ENCODE measurements at regions not wholly inside any gene's neighbourhood (a gene's known extent, or its start where the extent isn't known, plus 50 kb on each side); places are given as distances from the start of the nearest gene placed in this dataset.

DNA sequence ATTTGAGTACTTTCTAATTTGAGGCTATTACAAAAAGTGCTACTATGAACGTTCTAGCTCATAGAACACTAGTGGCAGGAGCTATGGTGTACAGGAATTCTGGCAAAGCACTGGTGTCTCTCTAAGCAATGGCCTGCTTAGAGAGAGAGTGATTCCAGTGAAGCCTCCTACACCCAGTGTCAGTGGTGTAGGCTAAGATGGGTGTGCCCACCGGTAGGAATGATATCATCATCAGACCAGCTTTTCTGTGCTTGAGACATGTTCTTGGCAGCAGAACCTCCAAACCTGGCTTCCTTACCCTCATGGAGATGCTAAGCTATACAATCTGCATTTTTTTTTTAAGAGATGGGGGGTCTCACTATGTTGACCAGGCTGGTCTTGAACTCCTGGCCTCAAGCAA lies 370.3 kb downstream of the SOX9 start (continued):
- TF ChIP-seq ATF3 (IDR thresholded peaks at IDR 0.05): no peak
- TF ChIP-seq, protein P1, sequence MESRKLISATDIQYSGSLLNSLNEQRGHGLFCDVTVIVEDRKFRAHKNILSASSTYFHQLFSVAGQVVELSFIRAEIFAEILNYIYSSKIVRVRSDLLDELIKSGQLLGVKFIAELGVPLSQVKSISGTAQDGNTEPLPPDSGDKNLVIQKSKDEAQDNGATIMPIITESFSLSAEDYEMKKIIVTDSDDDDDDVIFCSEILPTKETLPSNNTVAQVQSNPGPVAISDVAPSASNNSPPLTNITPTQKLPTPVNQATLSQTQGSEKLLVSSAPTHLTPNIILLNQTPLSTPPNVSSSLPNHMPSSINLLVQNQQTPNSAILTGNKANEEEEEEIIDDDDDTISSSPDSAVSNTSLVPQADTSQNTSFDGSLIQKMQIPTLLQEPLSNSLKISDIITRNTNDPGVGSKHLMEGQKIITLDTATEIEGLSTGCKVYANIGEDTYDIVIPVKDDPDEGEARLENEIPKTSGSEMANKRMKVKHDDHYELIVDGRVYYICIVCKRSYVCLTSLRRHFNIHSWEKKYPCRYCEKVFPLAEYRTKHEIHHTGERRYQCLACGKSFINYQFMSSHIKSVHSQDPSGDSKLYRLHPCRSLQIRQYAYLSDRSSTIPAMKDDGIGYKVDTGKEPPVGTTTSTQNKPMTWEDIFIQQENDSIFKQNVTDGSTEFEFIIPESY (IDR thresholded peaks at IDR 0.05): no peak
- TF ChIP-seq JUND (IDR thresholded peaks at IDR 0.05): no peak
- no peak for TF ChIP-seq FOXA1 (IDR thresholded peaks at IDR 0.05)

DNA sequence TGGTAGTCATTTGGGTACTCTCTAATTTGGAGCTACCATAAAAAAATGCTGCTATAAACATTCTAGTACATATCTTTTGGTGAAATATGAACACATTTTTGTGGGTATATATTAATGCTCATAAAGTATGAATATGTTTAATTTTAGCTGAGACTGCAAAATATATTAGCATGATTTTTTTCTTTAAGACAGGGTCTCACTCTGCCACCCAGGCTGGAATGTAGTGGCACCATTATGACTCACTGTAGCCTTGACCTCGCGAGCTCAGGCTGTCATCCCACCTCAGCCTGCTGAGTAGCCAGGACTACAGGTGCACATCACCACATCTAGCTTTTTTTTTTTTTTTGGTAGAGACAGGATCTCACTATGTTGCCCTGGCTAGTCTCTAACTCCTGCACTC lies 371.7 kb downstream of the SOX9 start:
- no peak for DNase-seq (ENCODE audit: low spot score)
- TF ChIP-seq, protein P2, sequence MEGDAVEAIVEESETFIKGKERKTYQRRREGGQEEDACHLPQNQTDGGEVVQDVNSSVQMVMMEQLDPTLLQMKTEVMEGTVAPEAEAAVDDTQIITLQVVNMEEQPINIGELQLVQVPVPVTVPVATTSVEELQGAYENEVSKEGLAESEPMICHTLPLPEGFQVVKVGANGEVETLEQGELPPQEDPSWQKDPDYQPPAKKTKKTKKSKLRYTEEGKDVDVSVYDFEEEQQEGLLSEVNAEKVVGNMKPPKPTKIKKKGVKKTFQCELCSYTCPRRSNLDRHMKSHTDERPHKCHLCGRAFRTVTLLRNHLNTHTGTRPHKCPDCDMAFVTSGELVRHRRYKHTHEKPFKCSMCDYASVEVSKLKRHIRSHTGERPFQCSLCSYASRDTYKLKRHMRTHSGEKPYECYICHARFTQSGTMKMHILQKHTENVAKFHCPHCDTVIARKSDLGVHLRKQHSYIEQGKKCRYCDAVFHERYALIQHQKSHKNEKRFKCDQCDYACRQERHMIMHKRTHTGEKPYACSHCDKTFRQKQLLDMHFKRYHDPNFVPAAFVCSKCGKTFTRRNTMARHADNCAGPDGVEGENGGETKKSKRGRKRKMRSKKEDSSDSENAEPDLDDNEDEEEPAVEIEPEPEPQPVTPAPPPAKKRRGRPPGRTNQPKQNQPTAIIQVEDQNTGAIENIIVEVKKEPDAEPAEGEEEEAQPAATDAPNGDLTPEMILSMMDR (IDR thresholded peaks at IDR 0.05; ENCODE audit: low read depth, low read length, missing input control): no peak
- TF ChIP-seq REST (IDR thresholded peaks at IDR 0.05) (no peak), NR2F2 (IDR thresholded peaks at IDR 0.05) (no peak), ATF3 (IDR thresholded peaks at IDR 0.05) (no peak), RXRA (IDR thresholded peaks at IDR 0.05) (no peak), GABPA (IDR thresholded peaks at IDR 0.05 in 1 of 2, conservative IDR thresholded peaks at IDR 0.05 in 1 of 2) (no peak), TAF1 (conservative IDR thresholded peaks at IDR 0.05) (no peak), MAX (IDR thresholded peaks at IDR 0.05) (no peak), SP1 (IDR thresholded peaks at IDR 0.05) (no peak), HNF4A (conservative IDR thresholded peaks at IDR 0.05) (no peak), FOXA1 (IDR thresholded peaks at IDR 0.05) (no peak), JUND (IDR thresholded peaks at IDR 0.05) (no peak), HNF4G (IDR thresholded peaks at IDR 0.05) (no peak), EGR1 (IDR thresholded peaks at IDR 0.05; ENCODE audit: low read depth in 2 of 2) (no peak), YY1 (IDR thresholded peaks at IDR 0.05) (no peak), FOXA2 (IDR thresholded peaks at IDR 0.05) (no peak)
- TF ChIP-seq, protein P1 (IDR thresholded peaks at IDR 0.05): no peak

More for the DNA sequence above, 371.7 kb downstream of the SOX9 start:
- Histone ChIP-seq H3K4me3 (ENCODE audit: low read depth in 1 of 3, low read length in 3 of 3) (no peak overlapping the region), H3K36me3 (ENCODE audit: control insufficient read depth in 4 of 4, insufficient read depth in 3 of 4, low read depth in 1 of 4, low read length in 3 of 4) (no peaks in the 10 kb centered on the region), H3K27ac (ENCODE audit: low read depth in 1 of 2, low read length in 2 of 2) (no peak overlapping the region), H3K9me3 (ENCODE audit: control insufficient read depth in 4 of 4, low read length in 3 of 4) (peaks cover 2 to 9% (median 5%) of the 10 kb centered on the region in 4 donors), H3K27me3 (ENCODE audit: control insufficient read depth in 4 of 4, insufficient read depth in 4 of 4, low read length in 3 of 4) (peaks cover 0 to 2% (median 0%) of the 10 kb centered on the region in 4 donors), H3K9ac (ENCODE audit: low read depth in 1 of 2, low read length in 2 of 2) (no peak overlapping the region), H3K4me1 (ENCODE audit: control insufficient read depth in 4 of 4, insufficient read depth in 4 of 4, low read length in 3 of 4) (no peaks in the 10 kb centered on the region)
- WGBS: 97% methylated on average over 2 of the region's 2 CpGs

All from liver (tissue), 8 donors.